K562 (cell line): ENCODE measurements at regions not wholly inside any gene's neighbourhood (a gene's known extent, or its start where the extent isn't known, plus 50 kb on each side); places are given as distances from the start of the nearest gene placed in this dataset.

ENCODE experiments used
- ATAC-seq: fragments of 200-7000 bp; cut with Tn5 transposase; 3 replicates; pipeline ENCODE4 v1.9.1; 2020; ENCODE audit warnings: moderate library complexity
- BruUV-seq: library from RNA; stranded (reverse); fragments of 400-500 nt; replicated peaks from 2 replicates; lab custom pipeline; 2021; lab: Mats Ljungman, UMichigan
- CTCF ChIA-PET: fragments of 300-600 bp; formaldehyde crosslinking; extraction: SDS; loops from one replicate; lab custom pipeline; 2021; ENCODE audit warnings: low intra/inter-chr PET ratio; lab: Yijun Ruan, JAX
- POLR2A ChIA-PET: fragments of 300-600, 350-650 bp; sonication (Branson Sonifier 250); formaldehyde crosslinking; extraction: SDS; loops from one replicate; lab custom pipeline; 2021; ENCODE audit warnings: antibody characterized with exemption, inconsistent platforms; lab: Yijun Ruan, JAX
- DNase-seq, 4 experiments: peaks; one replicate each; pipeline versions ENCODE4 v3.0.0 to v3.0.0-alpha.2; 2011 to 2018; ENCODE audit warnings: low spot score in 3 of 4, mixed read lengths in 3 of 4; ENCODE audit errors: extremely low read depth in 1 of 4
- FAIRE-seq: peaks from 2 replicates; lab custom pipeline; 2011; peaks lifted over from hg19 to GRCh38; lab: Jason Lieb, UNC
- H2AFZ ChIP-seq: 2 replicates; pipeline ENCODE4 v1.6.0; 2011; ENCODE audit warnings: low read depth, low read length, control low read depth, inconsistent platforms
- H3K27ac ChIP-seq: fragments of 200-600 bp; 3 replicates; pipeline ENCODE4 v1.8.0; 2011; ENCODE audit warnings: low read depth, mild to moderate bottlenecking, control low read depth, inconsistent platforms, low read length, moderate library complexity, mixed read lengths; ENCODE audit errors: extremely low read depth
- H3K27me3 ChIP-seq, 2 experiments: fragments of 300-600 bp in 1 of 2; 2 replicates in 1 of 2; 3 replicates in 1 of 2; pipeline versions ENCODE4 v1.6.0 to v1.8.0; 2011; ENCODE audit warnings: inconsistent platforms in 2 of 2, low read length in 2 of 2, mild to moderate bottlenecking in 1 of 2, mixed read lengths in 1 of 2, moderate library complexity in 1 of 2; ENCODE audit not compliant: control insufficient read depth in 2 of 2, insufficient read depth in 2 of 2
- H3K36me3 ChIP-seq: fragments of 300-600 bp; 3 replicates; pipeline ENCODE4 v1.8.0; 2011; ENCODE audit warnings: mild to moderate bottlenecking, low read length, inconsistent platforms; ENCODE audit not compliant: control insufficient read depth, insufficient read depth
- H3K4me1 ChIP-seq, 2 experiments: fragments of 200-600 bp in 1 of 2; replicated peaks in 1 of 2; 2 replicates in 1 of 2; 3 replicates in 1 of 2; pipeline versions ENCODE4 v1.5.1 to v1.8.0; 2011; ENCODE audit warnings: inconsistent platforms in 2 of 2, low read length in 2 of 2, mild to moderate bottlenecking in 1 of 2, mixed read lengths in 1 of 2, moderate library complexity in 1 of 2; ENCODE audit not compliant: control insufficient read depth in 2 of 2, insufficient read depth in 2 of 2
- H3K4me2 ChIP-seq: 2 replicates; pipeline ENCODE4 v1.6.1; 2011; ENCODE audit warnings: low read length, control low read depth, inconsistent platforms, mixed read lengths; ENCODE audit not compliant: insufficient read depth
- H3K4me3 ChIP-seq: fragments of 200-600 bp; sonication (generic), shearing (Covaris generic); 2 replicates; pipeline ENCODE4 v1.5.1; 2016; ENCODE audit warnings: control low read depth, inconsistent platforms
- H3K79me2 ChIP-seq: fragments of 200-600 bp; 3 replicates; pipeline ENCODE4 v1.8.0; 2011; ENCODE audit warnings: low read length, inconsistent platforms; ENCODE audit not compliant: control insufficient read depth, insufficient read depth
- H3K9ac ChIP-seq, 2 experiments: 2 replicates each; pipeline versions ENCODE4 v1.6.0 to v1.6.1; 2011; ENCODE audit warnings: low read depth in 2 of 2, low read length in 2 of 2, control low read depth in 1 of 2, inconsistent platforms in 1 of 2, mild to moderate bottlenecking in 1 of 2, mixed read lengths in 1 of 2; ENCODE audit not compliant: insufficient read depth in 1 of 2
- H3K9me1 ChIP-seq: one replicate; pipeline ENCODE4 v1.6.0; 2011; ENCODE audit warnings: inconsistent platforms, mild to moderate bottlenecking, low read length, moderate library complexity; ENCODE audit not compliant: control insufficient read depth, insufficient read depth
- H3K9me3 ChIP-seq: replicated peaks from 2 replicates; pipeline ENCODE4 v1.5.1; 2011; ENCODE audit warnings: low read depth, low read length, inconsistent platforms; ENCODE audit not compliant: control insufficient read depth, insufficient read depth
- H4K20me1 ChIP-seq: replicated peaks from 2 replicates; pipeline ENCODE4 v1.6.1; 2011; ENCODE audit warnings: low read length, inconsistent platforms, mixed read lengths; ENCODE audit not compliant: control insufficient read depth, insufficient read depth
- CREBBP ChIP-seq: IDR thresholded peaks from one replicate; pipeline ENCODE4 v1.6.1; 2012; ENCODE audit warnings: low read depth, mild to moderate bottlenecking, control low read depth, inconsistent platforms, low read length
- DNMT1 ChIP-seq: fragments of 450-650 bp; IDR thresholded peaks from 2 replicates; pipeline ENCODE4 v1.6.1; 2016; ENCODE audit warnings: antibody characterized with exemption, mild to moderate bottlenecking
- ELF2 ChIP-seq: fragments of 250-450 bp; sonication (Bioruptor Pico); IDR thresholded peaks from 2 replicates; pipeline ENCODE4 v1.5.0; 2021; ENCODE audit warnings: mild to moderate bottlenecking
- HSF4 ChIP-seq: fragments of 250-450 bp; sonication (Bioruptor Pico); IDR thresholded peaks from 2 replicates; pipeline ENCODE4 v2.1.2; 2022; ENCODE audit warnings: mild to moderate bottlenecking, moderate library complexity, borderline replicate concordance
- MCM7 ChIP-seq, 2 experiments: fragments of 450-650 bp; IDR thresholded peaks; 2 replicates each; pipeline ENCODE4 v1.6.1; 2016 to 2018
- NFIC ChIP-seq: fragments of 450-650 bp; IDR thresholded peaks from 2 replicates; pipeline ENCODE4 v1.6.1; 2017; ENCODE audit warnings: mild to moderate bottlenecking, inconsistent platforms
- NR2C2 ChIP-seq, 2 experiments: fragments of 200-800 bp in 1 of 2; sonication (Bioruptor generic) in 1 of 2; sonication (generic) in 1 of 2; formaldehyde crosslinking in 1 of 2; IDR thresholded peaks; 2 replicates each; pipeline versions ENCODE4 v1.6.1 to v1.8.0; 2016 to 2022; ENCODE audit warnings: mild to moderate bottlenecking in 1 of 2, missing compliant biosample characterization in 1 of 2, missing genetic modification characterization in 1 of 2, missing genetic modification reagents in 1 of 2
- NR3C1 ChIP-seq: sonication (generic); formaldehyde crosslinking; IDR thresholded peaks from 2 replicates; pipeline ENCODE4 v1.8.1; 2022; ENCODE audit warnings: missing genetic modification reagents
- PTTG1 ChIP-seq: fragments of 450-650 bp; IDR thresholded peaks from 2 replicates; pipeline ENCODE4 v1.6.1; 2016; ENCODE audit warnings: low read depth, mild to moderate bottlenecking, missing genetic modification characterization, missing compliant biosample characterization
- RBM39 ChIP-seq: fragments of 200-400 bp; formaldehyde crosslinking; optimal IDR thresholded peaks from 2 replicates; pipeline ENCODE3; 2018; ENCODE audit warnings: low read depth, low read length
- SRSF3 ChIP-seq: fragments of 200-400 bp; formaldehyde crosslinking; IDR thresholded peaks from 2 replicates; pipeline ENCODE4 v1.6.1; 2016; ENCODE audit warnings: mild to moderate bottlenecking, low read length, moderate library complexity; ENCODE audit not compliant: insufficient read depth
- ZBTB9 ChIP-seq: fragments of 450-650 bp; formaldehyde crosslinking; IDR thresholded peaks from 2 replicates; pipeline ENCODE4 v1.4.0; 2020; ENCODE audit warnings: mild to moderate bottlenecking, moderate library complexity
- ZNF263 ChIP-seq: sonication (generic); formaldehyde crosslinking; IDR thresholded peaks from 2 replicates; pipeline ENCODE4 v1.8.0; 2022; ENCODE audit warnings: mild to moderate bottlenecking, missing genetic modification reagents, borderline replicate concordance
- ZNF511 ChIP-seq: sonication (generic); formaldehyde crosslinking; IDR thresholded peaks from 2 replicates; pipeline ENCODE4 v1.8.0; 2022; ENCODE audit warnings: mild to moderate bottlenecking, missing genetic modification reagents
- ZNF780A ChIP-seq: fragments of 250-450 bp; sonication (Bioruptor Pico); IDR thresholded peaks from 2 replicates; pipeline ENCODE4 v1.5.0; 2021; ENCODE audit warnings: mild to moderate bottlenecking
- ZZZ3 ChIP-seq: fragments of 450-650 bp; IDR thresholded peaks from 2 replicates; pipeline ENCODE4 v1.6.1; 2016; ENCODE audit warnings: antibody characterized with exemption, mild to moderate bottlenecking, moderate library complexity
- in situ Hi-C: fragments of 300-500 bp; cut with MboI; formaldehyde crosslinking; loops from 4 replicates; pipeline ENCODE4 v1.15.0; 2018; ENCODE audit warnings: inconsistent platforms, mixed read lengths
- intact Hi-C: fragments of 100-400 bp; cut with micrococcal nuclease; formaldehyde crosslinking; loops from 2 replicates; pipeline ENCODE4 v1.14.2; 2022
- TF ChIP-seq, protein P1 (sequence below): fragments of 250-450 bp; sonication (Bioruptor Pico); IDR thresholded peaks from 2 replicates; pipeline ENCODE4 v1.5.0; 2021; ENCODE audit warnings: mild to moderate bottlenecking, borderline replicate concordance
- TF ChIP-seq, protein P2 (sequence below): fragments of 450-650 bp; IDR thresholded peaks from one replicate; pipeline ENCODE4 v1.6.1; 2018; ENCODE audit warnings: mild to moderate bottlenecking, moderate library complexity; ENCODE audit not compliant: partially characterized antibody

DNA sequence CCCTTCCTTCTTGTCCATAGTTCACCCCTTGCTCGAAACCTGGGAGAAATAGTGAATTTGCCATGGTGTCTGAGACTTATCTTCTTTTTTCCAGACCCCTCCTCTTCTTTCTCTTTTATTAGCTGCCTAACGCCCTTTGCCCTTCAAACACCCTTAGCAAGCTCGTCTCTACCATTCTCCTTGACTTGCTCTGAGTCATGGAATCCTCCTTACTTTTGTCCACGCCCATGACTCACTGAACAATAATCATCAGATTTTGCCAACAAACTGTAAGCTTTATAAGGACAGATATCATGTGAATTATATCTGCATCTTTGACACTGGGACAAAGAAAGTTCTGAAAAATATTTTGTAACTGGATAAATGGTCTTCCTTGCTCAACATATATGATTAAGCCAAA, 67.1 kb upstream of the CNTNAP5 start (continued):
- TF ChIP-seq PTTG1 (tag): no peak

DNA sequence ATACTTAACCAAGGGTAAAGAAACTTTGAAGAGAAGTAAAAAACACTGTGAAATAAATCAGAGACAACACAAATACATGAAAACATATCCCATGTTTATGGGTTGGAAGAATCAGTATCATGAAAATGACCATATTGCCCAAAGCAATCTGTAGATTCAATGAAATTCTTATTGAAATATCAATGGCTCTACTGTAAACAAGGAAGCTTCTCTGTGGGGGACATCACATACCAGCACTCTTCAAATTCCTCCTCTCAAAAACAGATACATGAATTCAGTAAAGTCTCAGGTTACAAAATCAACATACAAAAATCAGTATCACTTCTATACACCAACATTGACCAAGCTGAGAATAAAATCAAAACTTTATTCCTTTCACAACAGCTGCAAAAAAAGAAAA, 63.5 kb upstream of the CNTNAP5 start:
- in situ Hi-C loops: no loop called here
- H3K27me3 ChIP-seq: no peaks in the 10 kb centered on the region
- BruUV-seq: no TSS peak
- H3K79me2 ChIP-seq: no peaks in the 10 kb centered on the region
- DNase-seq (no peak), FAIRE-seq (no peak), ATAC-seq (no peak)
- no peak overlapping the region for H2AFZ ChIP-seq
- no peak for TF ChIP-seq ZBTB9 (CRISPR knock-in tag)
- TF ChIP-seq RBM39: no peak
- no peak for TF ChIP-seq ZNF780A (CRISPR knock-in tag)
- no peak for TF ChIP-seq NR2C2 (CRISPR knock-in tag; IDR thresholded peaks at IDR 0.05)
- no peak for TF ChIP-seq NR2C2 (tag; IDR thresholded peaks at IDR 0.05)
- no peak for TF ChIP-seq NR3C1
- TF ChIP-seq ZNF511 (CRISPR knock-in tag): no peak
- TF ChIP-seq DNMT1: no peak
- TF ChIP-seq, protein P1, sequence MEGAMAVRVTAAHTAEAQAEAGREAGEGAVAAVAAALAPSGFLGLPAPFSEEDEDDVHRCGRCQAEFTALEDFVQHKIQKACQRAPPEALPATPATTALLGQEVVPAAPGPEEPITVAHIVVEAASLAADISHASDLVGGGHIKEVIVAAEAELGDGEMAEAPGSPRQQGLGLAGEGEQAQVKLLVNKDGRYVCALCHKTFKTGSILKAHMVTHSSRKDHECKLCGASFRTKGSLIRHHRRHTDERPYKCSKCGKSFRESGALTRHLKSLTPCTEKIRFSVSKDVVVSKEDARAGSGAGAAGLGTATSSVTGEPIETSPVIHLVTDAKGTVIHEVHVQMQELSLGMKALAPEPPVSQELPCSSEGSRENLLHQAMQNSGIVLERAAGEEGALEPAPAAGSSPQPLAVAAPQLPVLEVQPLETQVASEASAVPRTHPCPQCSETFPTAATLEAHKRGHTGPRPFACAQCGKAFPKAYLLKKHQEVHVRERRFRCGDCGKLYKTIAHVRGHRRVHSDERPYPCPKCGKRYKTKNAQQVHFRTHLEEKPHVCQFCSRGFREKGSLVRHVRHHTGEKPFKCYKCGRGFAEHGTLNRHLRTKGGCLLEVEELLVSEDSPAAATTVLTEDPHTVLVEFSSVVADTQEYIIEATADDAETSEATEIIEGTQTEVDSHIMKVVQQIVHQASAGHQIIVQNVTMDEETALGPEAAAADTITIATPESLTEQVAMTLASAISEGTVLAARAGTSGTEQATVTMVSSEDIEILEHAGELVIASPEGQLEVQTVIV: no peak
- TF ChIP-seq ELF2: no peak
- TF ChIP-seq CREBBP: no peak
- TF ChIP-seq NFIC: no peak
- no peak for TF ChIP-seq PTTG1 (tag)
- no peak for TF ChIP-seq SRSF3
- TF ChIP-seq HSF4 (CRISPR knock-in tag): no peak
- TF ChIP-seq, protein P2, sequence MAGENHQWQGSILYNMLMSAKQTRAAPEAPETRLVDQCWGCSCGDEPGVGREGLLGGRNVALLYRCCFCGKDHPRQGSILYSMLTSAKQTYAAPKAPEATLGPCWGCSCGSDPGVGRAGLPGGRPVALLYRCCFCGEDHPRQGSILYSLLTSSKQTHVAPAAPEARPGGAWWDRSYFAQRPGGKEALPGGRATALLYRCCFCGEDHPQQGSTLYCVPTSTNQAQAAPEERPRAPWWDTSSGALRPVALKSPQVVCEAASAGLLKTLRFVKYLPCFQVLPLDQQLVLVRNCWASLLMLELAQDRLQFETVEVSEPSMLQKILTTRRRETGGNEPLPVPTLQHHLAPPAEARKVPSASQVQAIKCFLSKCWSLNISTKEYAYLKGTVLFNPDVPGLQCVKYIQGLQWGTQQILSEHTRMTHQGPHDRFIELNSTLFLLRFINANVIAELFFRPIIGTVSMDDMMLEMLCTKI: no peak
- TF ChIP-seq ZNF263 (CRISPR knock-in tag): no peak
- no peak for TF ChIP-seq ZZZ3
- TF ChIP-seq MCM7 (IDR thresholded peaks at IDR 0.05): no peak
- H3K4me1 ChIP-seq: no peaks in the 10 kb centered on the region
- H3K36me3 ChIP-seq: no peaks in the 10 kb centered on the region
- no peak overlapping the region for H3K27ac ChIP-seq
- ChIA-PET CTCF (no interaction called here), POLR2A (no interaction called here)
- no peak overlapping the region for H3K4me2 ChIP-seq
- no peak overlapping the region for H3K4me3 ChIP-seq
- intact Hi-C loops: no loop called here
- H3K9ac ChIP-seq: no peak overlapping the region
- no peaks in the 10 kb centered on the region for H3K9me3 ChIP-seq
- H4K20me1 ChIP-seq: no peaks in the 10 kb centered on the region
- no peaks in the 10 kb centered on the region for H3K9me1 ChIP-seq
